ENCODE measurements at regions not wholly inside any gene's neighbourhood (a gene's known extent, or its start where the extent isn't known, plus 50 kb on each side); places are given as distances from the start of the nearest gene placed in this dataset.

DNA sequence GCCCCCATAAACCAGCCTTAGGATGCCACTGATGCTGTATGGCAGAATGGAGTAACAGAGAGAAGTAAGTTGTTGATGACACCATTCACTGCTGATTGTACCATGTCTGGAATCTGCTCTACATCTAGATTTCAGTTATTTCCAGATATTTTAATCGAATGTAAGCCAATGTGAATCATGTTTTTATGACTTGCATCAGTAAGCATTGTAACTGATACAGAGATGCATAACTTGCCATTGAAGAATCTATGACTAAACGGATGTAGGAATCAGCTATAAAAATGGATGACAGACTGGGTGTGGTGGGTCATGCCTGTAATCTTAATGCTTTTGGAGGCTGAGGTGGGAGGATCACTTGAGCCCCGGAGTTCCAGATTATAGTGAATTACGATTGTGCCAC is 161.0 kb upstream of the GATB start:
- peaks cover 0 to 3% of the 10 kb centered on the region in 2 donors for H3K9me3 Mint-ChIP-seq
- H3K4me3 Mint-ChIP-seq: no peak overlapping the region
- no peak for ATAC-seq (replicated peaks in 1 of 2)
- no peak for DNase-seq
- no peaks in the 10 kb centered on the region for H3K27me3 Mint-ChIP-seq (ENCODE audit: low read depth)
- H3K36me3 Mint-ChIP-seq (ENCODE audit: insufficient read depth in 2 of 2): no peaks in the 10 kb centered on the region
- H3K27ac Mint-ChIP-seq: peak overlapping the region; percentile 35
- H3K4me1 Mint-ChIP-seq (ENCODE audit: low read depth): peaks cover 11% of the 10 kb centered on the region

DNA sequence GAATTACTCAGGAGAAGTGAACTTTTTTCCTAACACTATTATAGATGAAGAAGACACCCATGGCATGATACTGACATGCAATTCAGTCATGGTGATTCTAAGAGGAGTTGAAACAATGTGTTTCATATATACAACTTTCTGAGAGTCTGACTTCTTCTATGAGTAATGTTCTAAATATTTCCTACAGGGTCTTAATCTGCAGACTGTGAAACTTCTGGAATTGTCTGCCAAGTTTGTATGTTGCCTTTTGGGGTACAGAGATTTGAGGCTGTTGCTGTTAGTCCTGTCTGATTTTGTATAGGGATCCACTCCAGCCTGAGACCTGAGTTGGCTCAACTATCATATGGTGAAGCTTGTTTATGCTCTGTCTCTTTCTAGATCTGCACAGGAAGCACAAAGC is 160.6 kb upstream of the GATB start:
- no peak overlapping the region for H3K27ac Mint-ChIP-seq
- DNase-seq (no peak), ATAC-seq (replicated peaks in 1 of 2) (no peak)
- H3K4me1 Mint-ChIP-seq (ENCODE audit: low read depth): peaks cover 11% of the 10 kb centered on the region
- H3K9me3 Mint-ChIP-seq: peaks cover 0 to 1% of the 10 kb centered on the region in 2 donors
- H3K4me3 Mint-ChIP-seq: no peak overlapping the region
- H3K27me3 Mint-ChIP-seq (ENCODE audit: low read depth): no peaks in the 10 kb centered on the region
- no peaks in the 10 kb centered on the region for H3K36me3 Mint-ChIP-seq (ENCODE audit: insufficient read depth in 2 of 2)

DNA sequence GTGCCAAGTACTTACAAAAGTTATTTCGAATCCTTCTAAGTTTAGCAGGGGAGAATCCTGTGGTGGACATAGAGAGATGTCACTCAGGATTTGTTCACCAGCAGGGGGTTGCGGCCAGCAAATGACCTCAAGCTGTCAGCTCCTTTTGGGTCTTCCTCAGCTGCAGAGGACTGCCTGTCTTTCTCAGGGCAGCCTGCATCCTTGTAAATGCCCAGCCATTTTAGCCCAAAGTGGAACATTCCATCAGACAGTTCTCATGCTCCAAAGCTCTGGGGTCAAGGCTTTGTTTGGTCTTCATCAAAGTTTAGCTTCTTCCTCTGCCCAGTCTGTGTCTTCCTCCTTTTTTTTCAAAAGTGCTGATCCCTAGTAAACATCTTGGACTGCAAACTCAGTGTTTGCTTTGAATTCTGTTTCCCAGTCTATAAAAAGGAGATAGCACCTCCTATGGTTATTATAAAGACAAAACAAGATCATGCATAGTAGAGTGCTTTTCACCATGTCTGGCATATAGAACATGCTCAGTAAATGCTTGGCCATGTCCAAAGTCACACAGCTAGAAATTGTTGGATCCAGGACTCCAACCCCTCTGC is 156.4 kb upstream of the GATB start:
- no peak for DNase-seq
- no peak for ATAC-seq (replicated peaks in 1 of 2)
- H3K4me1 Mint-ChIP-seq (ENCODE audit: low read depth): peaks cover 5% of the 10 kb centered on the region
- H3K27me3 Mint-ChIP-seq (ENCODE audit: low read depth): no peaks in the 10 kb centered on the region
- peaks cover 0 to 2% of the 10 kb centered on the region in 2 donors for H3K9me3 Mint-ChIP-seq
- H3K4me3 Mint-ChIP-seq: no peak overlapping the region
- H3K27ac Mint-ChIP-seq: no peak overlapping the region
- no peaks in the 10 kb centered on the region for H3K36me3 Mint-ChIP-seq (ENCODE audit: insufficient read depth in 2 of 2)

DNA sequence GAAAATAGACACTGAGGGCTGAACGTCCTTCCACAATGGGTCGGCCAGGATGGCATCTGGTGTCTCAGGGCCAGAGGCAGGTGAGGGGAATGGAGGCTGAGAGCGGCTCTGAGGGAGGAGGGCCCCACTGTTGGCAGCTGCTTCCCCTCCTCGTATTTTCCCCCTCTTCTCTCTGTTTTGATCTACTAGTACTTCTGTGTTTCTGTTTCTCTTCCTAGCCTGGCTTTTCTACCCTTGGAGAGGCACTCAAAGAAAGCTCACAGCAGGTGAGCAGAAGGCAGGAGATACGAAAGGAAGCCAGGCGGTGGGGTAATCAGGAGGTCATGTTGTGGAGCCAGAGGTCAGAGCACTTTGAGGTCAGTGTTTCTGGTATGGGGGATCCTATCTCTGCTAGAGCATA is 151.8 kb upstream of the GATB start:
- H3K9me3 Mint-ChIP-seq: peaks cover 0 to 2% of the 10 kb centered on the region in 2 donors
- DNase-seq (no peak), ATAC-seq (replicated peaks in 1 of 2) (no peak)
- no peaks in the 10 kb centered on the region for H3K27me3 Mint-ChIP-seq (ENCODE audit: low read depth)
- H3K4me1 Mint-ChIP-seq (ENCODE audit: low read depth): no peaks in the 10 kb centered on the region
- no peaks in the 10 kb centered on the region for H3K36me3 Mint-ChIP-seq (ENCODE audit: insufficient read depth in 2 of 2)
- no peak overlapping the region for H3K27ac Mint-ChIP-seq
- no peak overlapping the region for H3K4me3 Mint-ChIP-seq

DNA sequence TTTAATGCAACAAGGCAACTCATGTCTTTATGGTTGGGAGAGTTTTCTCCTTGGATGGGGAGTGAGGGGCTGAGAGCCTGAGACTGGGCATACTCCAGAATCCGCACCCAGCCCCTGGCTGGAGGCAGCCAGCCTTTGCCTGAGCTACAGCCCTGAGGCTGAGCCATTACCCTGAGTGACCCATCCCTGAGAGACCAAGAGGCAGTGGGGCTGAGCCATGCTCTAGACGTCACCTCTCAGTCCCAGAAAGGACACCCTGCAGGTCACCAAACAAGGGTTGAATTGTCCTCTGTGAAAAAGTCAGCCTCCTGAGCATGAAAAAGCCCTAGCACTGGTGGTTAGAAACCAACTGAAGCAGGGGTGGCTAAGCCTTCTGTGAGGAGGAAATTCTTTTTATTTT is 151.2 kb upstream of the GATB start:
- DNase-seq (no peak), ATAC-seq (replicated peaks in 1 of 2) (no peak)
- H3K27ac Mint-ChIP-seq: no peak overlapping the region
- H3K4me3 Mint-ChIP-seq: no peak overlapping the region
- H3K27me3 Mint-ChIP-seq (ENCODE audit: low read depth): no peaks in the 10 kb centered on the region
- peaks cover 0 to 2% of the 10 kb centered on the region in 2 donors for H3K9me3 Mint-ChIP-seq
- no peaks in the 10 kb centered on the region for H3K36me3 Mint-ChIP-seq (ENCODE audit: insufficient read depth in 2 of 2)
- H3K4me1 Mint-ChIP-seq (ENCODE audit: low read depth): no peaks in the 10 kb centered on the region

DNA sequence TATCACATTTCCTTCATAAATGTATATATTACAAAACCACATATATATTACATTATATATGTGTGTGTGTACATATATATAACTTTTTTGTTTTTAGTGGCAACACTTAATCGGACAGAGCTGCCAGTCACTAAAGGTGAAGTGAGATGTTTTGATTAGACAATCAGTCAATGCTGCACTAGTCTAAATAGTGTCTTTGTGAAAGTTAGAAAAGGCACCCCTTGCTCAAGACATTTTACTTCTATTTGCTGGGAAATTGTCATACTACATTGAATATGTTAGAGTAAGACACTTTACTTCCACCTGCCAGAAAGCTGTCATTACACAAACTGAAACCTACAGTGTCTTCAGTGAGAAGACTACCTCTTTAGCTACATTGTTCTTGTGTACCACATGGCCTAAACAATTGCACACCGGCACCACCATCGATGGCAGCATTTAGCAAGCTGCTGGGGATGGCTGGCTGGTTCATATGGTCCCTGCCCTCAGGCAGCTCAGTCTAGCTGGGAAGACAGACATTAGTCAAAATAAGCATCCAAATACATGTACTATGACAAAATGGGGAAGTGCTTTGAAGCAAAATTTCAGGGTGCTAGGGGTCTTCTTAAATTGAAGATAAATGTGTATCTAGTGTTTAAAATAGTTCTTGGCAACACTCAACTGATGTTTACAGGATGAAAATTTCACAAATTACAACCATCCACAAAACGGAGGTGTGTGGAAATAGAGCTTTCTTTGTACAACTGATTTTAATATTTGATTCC is 148.1 kb upstream of the GATB start:
- Mint-ChIP-seq H3K4me3 (no peak overlapping the region), H3K4me1 (ENCODE audit: low read depth) (no peaks in the 10 kb centered on the region), H3K9me3 (peaks cover 2 to 3% of the 10 kb centered on the region in 2 donors), H3K27me3 (ENCODE audit: low read depth) (no peaks in the 10 kb centered on the region), H3K27ac (no peak overlapping the region), H3K36me3 (ENCODE audit: insufficient read depth in 2 of 2) (no peaks in the 10 kb centered on the region)
- DNase-seq: no peak
- no peak for ATAC-seq (replicated peaks in 1 of 2)

DNA sequence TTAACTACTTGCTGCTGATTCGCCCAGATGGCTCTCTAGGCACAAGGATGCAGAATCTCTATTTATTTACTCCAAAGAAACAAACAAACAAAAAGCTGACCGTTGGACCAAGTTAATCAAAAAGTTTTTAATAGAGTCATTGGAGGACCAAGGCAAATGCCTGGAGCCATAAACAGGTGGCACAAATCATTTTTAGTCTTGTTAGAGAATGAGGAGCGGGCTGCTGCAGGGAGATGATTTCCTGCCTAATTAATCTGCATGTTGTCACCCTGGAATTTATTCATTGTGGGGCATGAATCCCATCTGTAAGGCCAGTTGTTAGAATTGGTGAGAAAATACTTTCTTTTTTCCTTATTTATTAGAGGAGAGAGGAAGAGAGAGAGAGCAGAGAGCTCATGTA is 147.4 kb upstream of the GATB start:
- Mint-ChIP-seq H3K4me3 (no peak overlapping the region), H3K27ac (no peak overlapping the region)

DNA sequence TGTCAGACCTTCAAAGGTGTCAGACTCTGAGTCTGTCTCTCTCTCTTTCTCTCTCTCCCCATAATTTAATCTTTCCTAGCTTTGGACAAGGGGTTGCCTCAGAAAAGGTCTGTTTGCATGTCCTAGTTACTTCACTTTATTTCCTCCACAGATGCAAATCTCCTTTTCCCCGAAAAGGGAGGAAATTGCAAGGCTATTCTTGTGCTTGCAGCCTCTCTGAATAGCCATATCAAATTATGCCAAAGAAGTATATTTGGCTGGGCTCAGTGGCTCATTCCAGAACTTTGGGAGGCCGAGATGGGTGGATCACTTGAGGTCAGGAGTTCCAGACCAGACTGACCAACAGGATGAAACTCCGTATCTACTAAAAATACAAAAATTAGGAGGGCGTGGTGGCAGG is 145.6 kb upstream of the GATB start:
- H3K4me1 Mint-ChIP-seq (ENCODE audit: low read depth): no peaks in the 10 kb centered on the region
- H3K27me3 Mint-ChIP-seq (ENCODE audit: low read depth): no peaks in the 10 kb centered on the region
- no peak overlapping the region for H3K4me3 Mint-ChIP-seq
- H3K9me3 Mint-ChIP-seq: peaks cover 14 to 15% of the 10 kb centered on the region in 2 donors
- H3K36me3 Mint-ChIP-seq (ENCODE audit: insufficient read depth in 2 of 2): peaks cover 4 to 8% of the 10 kb centered on the region in 2 donors
- no peak for ATAC-seq (replicated peaks in 1 of 2)
- no peak overlapping the region for H3K27ac Mint-ChIP-seq
- no peak for DNase-seq

More for the DNA sequence above, 147.4 kb upstream of the GATB start:
- no peak for DNase-seq
- Mint-ChIP-seq H3K9me3 (peaks cover 4 to 8% of the 10 kb centered on the region in 2 donors), H3K4me1 (ENCODE audit: low read depth) (no peaks in the 10 kb centered on the region), H3K36me3 (ENCODE audit: insufficient read depth in 2 of 2) (peaks cover 0 to 2% of the 10 kb centered on the region in 2 donors), H3K27me3 (ENCODE audit: low read depth) (no peaks in the 10 kb centered on the region)
- no peak for ATAC-seq (replicated peaks in 1 of 2)

DNA sequence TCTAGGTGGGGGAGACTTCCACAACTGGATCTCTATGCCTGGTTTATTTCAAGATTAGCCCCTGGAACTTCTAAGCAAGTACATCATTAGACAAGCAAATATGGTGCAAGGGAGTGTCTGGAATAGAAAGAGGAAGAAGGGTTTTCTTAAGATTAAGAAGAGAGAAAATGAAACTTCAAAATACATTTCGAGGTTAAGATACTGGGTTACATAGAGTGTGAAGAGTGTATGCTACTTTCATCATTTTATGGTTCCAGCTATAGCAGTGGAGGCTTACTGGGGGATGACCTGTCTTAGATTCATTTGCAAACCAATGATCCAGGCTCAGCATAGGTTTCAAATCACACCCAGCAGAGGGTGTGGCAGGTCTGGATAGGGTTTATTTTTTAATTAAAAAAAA is 144.4 kb upstream of the GATB start:
- Mint-ChIP-seq H3K27me3 (ENCODE audit: low read depth) (no peaks in the 10 kb centered on the region), H3K4me1 (ENCODE audit: low read depth) (no peaks in the 10 kb centered on the region), H3K27ac (no peak overlapping the region), H3K4me3 (no peak overlapping the region), H3K9me3 (peaks cover 14 to 17% of the 10 kb centered on the region in 2 donors), H3K36me3 (ENCODE audit: insufficient read depth in 2 of 2) (peaks cover 4 to 8% of the 10 kb centered on the region in 2 donors)
- DNase-seq (no peak), ATAC-seq (replicated peaks in 1 of 2) (no peak)

DNA sequence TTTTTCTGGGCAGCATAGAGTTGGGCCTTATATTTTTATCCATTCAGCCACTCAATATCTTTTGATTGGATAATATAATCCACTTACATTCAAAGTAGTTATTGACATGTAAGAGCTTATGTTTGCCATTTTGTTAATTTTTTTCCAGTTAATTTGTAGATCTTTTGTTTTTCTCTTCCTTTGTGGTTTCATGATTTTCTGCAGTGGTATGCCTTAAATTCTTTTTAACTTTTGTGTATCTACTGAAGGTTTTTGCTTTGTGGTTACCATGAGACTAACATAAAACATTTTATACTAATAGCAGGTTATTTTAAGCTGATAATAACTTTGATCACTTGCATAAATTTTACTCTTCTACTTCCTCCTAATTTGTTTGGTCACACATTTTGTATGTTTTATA is 140.8 kb upstream of the GATB start:
- Mint-ChIP-seq H3K27me3 (ENCODE audit: low read depth) (no peaks in the 10 kb centered on the region), H3K27ac (no peak overlapping the region), H3K4me1 (ENCODE audit: low read depth) (no peaks in the 10 kb centered on the region), H3K9me3 (peaks cover 16 to 17% of the 10 kb centered on the region in 2 donors), H3K4me3 (no peak overlapping the region), H3K36me3 (ENCODE audit: insufficient read depth in 2 of 2) (peaks cover 4 to 8% of the 10 kb centered on the region in 2 donors)
- DNase-seq (no peak), ATAC-seq (replicated peaks in 1 of 2) (no peak)

DNA sequence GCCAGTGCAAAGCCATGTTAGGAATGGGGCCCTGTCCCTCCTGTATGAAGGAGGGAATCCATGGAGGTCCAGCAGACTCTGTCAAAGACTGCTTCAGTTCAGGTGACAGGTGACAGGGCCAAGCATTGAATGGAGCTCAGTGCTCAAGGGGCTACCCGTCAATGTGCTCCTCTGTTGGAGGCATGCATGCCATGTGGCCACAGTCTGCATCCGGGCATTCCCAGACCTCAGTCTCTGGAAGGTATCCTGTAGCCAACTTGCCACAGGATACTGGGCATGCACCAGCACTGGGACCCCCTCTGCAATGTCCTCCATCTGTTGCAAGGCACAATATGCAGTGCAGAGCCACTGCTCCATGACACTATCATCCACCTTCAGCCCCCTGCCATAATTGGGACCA is 136.1 kb upstream of the GATB start:
- no peaks in the 10 kb centered on the region for H3K27me3 Mint-ChIP-seq (ENCODE audit: low read depth)

DNA sequence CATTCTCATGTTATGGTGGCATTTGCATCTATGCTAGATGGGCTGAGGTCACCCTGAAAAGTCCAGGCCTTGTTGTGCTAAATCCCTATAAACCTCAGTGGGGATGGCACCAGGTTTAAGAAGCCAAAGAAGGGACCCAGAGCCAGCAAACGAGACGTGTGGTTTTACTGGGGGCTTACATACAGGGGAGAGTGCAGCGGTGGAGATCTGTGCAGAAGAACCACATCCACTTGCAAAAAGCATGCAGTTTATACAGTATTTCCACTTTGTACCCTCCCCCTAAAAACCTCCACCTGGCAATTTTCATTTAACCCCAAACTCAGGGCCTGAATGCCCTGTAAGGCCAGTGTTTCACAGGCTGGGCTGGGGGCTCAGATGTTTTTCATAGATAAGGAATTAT is 134.9 kb upstream of the GATB start:
- H3K27ac Mint-ChIP-seq: no peak overlapping the region
- ATAC-seq (replicated peaks in 1 of 2) (no peak), DNase-seq (no peak)
- no peak overlapping the region for H3K4me3 Mint-ChIP-seq
- H3K9me3 Mint-ChIP-seq: peaks cover 0 to 2% of the 10 kb centered on the region in 2 donors
- H3K4me1 Mint-ChIP-seq (ENCODE audit: low read depth): no peaks in the 10 kb centered on the region
- no peaks in the 10 kb centered on the region for H3K27me3 Mint-ChIP-seq (ENCODE audit: low read depth)
- H3K36me3 Mint-ChIP-seq (ENCODE audit: insufficient read depth in 2 of 2): no peaks in the 10 kb centered on the region

More for the DNA sequence above, 136.1 kb upstream of the GATB start:
- DNase-seq: no peak
- Mint-ChIP-seq H3K9me3 (peaks cover 2% of the 10 kb centered on the region in 2 donors), H3K4me3 (no peak overlapping the region), H3K36me3 (ENCODE audit: insufficient read depth in 2 of 2) (no peaks in the 10 kb centered on the region), H3K4me1 (ENCODE audit: low read depth) (no peaks in the 10 kb centered on the region), H3K27ac (no peak overlapping the region)
- no peak for ATAC-seq (replicated peaks in 1 of 2)

DNA sequence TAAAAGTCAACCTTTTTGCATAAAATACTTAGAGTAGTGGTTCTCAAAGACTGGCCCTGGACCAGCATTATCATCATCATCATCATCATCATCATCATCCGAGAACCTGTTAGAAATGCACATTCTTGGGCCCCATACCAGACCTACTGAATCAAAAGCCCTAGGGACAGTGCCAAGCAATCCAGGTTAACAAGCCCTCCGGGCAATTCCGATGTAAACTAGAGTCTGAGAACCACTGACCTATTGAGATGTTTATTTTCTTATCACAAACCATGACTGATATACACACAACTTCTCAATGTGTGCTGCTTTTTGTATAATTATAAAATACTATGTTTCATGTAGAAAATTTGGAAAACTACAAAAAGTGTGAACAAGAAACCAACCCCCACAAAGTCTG is 133.4 kb upstream of the GATB start:
- Mint-ChIP-seq H3K9me3 (peaks cover 0 to 2% of the 10 kb centered on the region in 2 donors), H3K4me1 (ENCODE audit: low read depth) (no peaks in the 10 kb centered on the region), H3K4me3 (no peak overlapping the region)

More for the DNA sequence above, 133.4 kb upstream of the GATB start:
- ATAC-seq (replicated peaks in 1 of 2) (no peak), DNase-seq (no peak)
- Mint-ChIP-seq H3K36me3 (ENCODE audit: insufficient read depth in 2 of 2) (no peaks in the 10 kb centered on the region), H3K27me3 (ENCODE audit: low read depth) (no peaks in the 10 kb centered on the region), H3K27ac (no peak overlapping the region)
